GM12878 (cell line): ENCODE measurements at regions not wholly inside any gene's neighbourhood (a gene's known extent, or its start where the extent isn't known, plus 50 kb on each side); places are given as distances from the start of the nearest gene placed in this dataset.

Experiments used
- FOXK2 ChIP-seq: fragments of 450-650 bp; IDR thresholded peaks from 2 replicates; pipeline ENCODE4 v1.6.1; 2017; ENCODE audit warnings: mild to moderate bottlenecking, moderate library complexity
- HCFC1 ChIP-seq: fragments of 150-350 bp; IDR thresholded peaks from 2 replicates; pipeline ENCODE4 v1.6.1; 2014; ENCODE audit warnings: low read length
- NR2C1 ChIP-seq: fragments of 450-650 bp; IDR thresholded peaks from 2 replicates; pipeline ENCODE4 v1.6.1; 2017; ENCODE audit warnings: antibody characterized with exemption, mild to moderate bottlenecking, moderate library complexity
- RBBP5 ChIP-seq: fragments of 200-600 bp; sonication (generic); conservative IDR thresholded peaks from 2 replicates; pipeline ENCODE4 v1.6.1; 2016
- TBL1XR1 ChIP-seq: IDR thresholded peaks from 2 replicates; pipeline ENCODE4 v1.6.1; 2012; ENCODE audit warnings: low read depth, low read length, improper control_type of control experiment

GRCh38 chr2:228527197-228527881, 345.9 kb upstream of the SPHKAP start:
- TF ChIP-seq NR2C1: no peak
- TF ChIP-seq RBBP5: no peak
- TF ChIP-seq TBL1XR1: no peak
- no peak for TF ChIP-seq FOXK2
- no peak for TF ChIP-seq HCFC1
